Breast epithelium (tissue), 3 donors: ENCODE measurements at regions not wholly inside any gene's neighbourhood (a gene's known extent, or its start where the extent isn't known, plus 50 kb on each side); places are given as distances from the start of the nearest gene placed in this dataset.

Experiments
- CTCF ChIP-seq, 3 donors: fragments of 450-650 bp; IDR thresholded peaks; one replicate each; pipeline ENCODE4 v1.5.1; 2016 to 2017; ENCODE audit warnings: antibody characterized with exemption in 3 of 3, mild to moderate bottlenecking in 3 of 3, moderate library complexity in 3 of 3
- POLR2A ChIP-seq: fragments of 450-650 bp; IDR thresholded peaks from one replicate; pipeline ENCODE4 v1.6.1; 2016; ENCODE audit warnings: antibody characterized with exemption, mild to moderate bottlenecking, moderate library complexity
- POLR2AphosphoS5 ChIP-seq, 3 donors: sonication (generic); formaldehyde crosslinking; IDR thresholded peaks; one replicate each; pipeline ENCODE4 v1.6.1; 2017; ENCODE audit warnings: antibody characterized with exemption in 3 of 3

- no peak for TF ChIP-seq CTCF (IDR thresholded peaks at IDR 0.05)
- TF ChIP-seq POLR2A, result no peak
- no peak for TF ChIP-seq POLR2AphosphoS5 (IDR thresholded peaks at IDR 0.05)
Observed at GRCh38 chr15:85276508-85276907, 103.9 kb upstream of the AKAP13 start.
